Lung (tissue), 11 donors: ENCODE measurements at regions not wholly inside any gene's neighbourhood (a gene's known extent, or its start where the extent isn't known, plus 50 kb on each side); places are given as distances from the start of the nearest gene placed in this dataset.

Experiments used
- ATAC-seq: fragments of 200-7000 bp; cut with Tn5 transposase; one replicate; pipeline ENCODE4 v1.9.1; 2020; ENCODE audit warnings: moderate number of reproducible peaks; ENCODE audit not compliant: insufficient read depth, low FRiP score
- DNase-seq, 3 donors: peaks; one replicate each; pipeline ENCODE4 v3.0.0-alpha.2; 2013 to 2017
- H3K27ac ChIP-seq, 2 donors: one replicate each; pipeline ENCODE4 v1.5.1; 2013; ENCODE audit warnings: mild to moderate bottlenecking in 2 of 2, moderate library complexity in 2 of 2, control low read depth in 1 of 2, inconsistent platforms in 1 of 2, low read depth in 1 of 2, low read length in 1 of 2
- H3K27me3 ChIP-seq, 3 donors: one replicate each; pipeline ENCODE4 v1.5.1; 2013; ENCODE audit warnings: low read length in 2 of 3; ENCODE audit not compliant: control insufficient read depth in 3 of 3, insufficient read depth in 3 of 3
- H3K36me3 ChIP-seq, 4 donors: one replicate each; pipeline ENCODE4 v1.5.1; 2013; ENCODE audit warnings: low read length in 4 of 4, mild to moderate bottlenecking in 1 of 4, moderate library complexity in 1 of 4; ENCODE audit not compliant: control insufficient read depth in 4 of 4, insufficient read depth in 4 of 4
- H3K4me1 ChIP-seq, 5 donors: one replicate each; pipeline ENCODE4 v1.5.1; 2013; ENCODE audit warnings: low read length in 5 of 5, mild to moderate bottlenecking in 2 of 5, moderate library complexity in 1 of 5; ENCODE audit not compliant: control insufficient read depth in 5 of 5, insufficient read depth in 5 of 5
- H3K4me3 ChIP-seq: one replicate; pipeline ENCODE4 v1.5.1; 2013; ENCODE audit warnings: mild to moderate bottlenecking, control low read depth, moderate library complexity
- H3K9ac ChIP-seq, 2 donors: one replicate each; pipeline ENCODE4 v1.5.1; 2013; ENCODE audit warnings: low read length in 2 of 2, control low read depth in 1 of 2; ENCODE audit not compliant: insufficient read depth in 1 of 2
- H3K9me3 ChIP-seq, 4 donors: one replicate each; pipeline ENCODE4 v1.5.1; 2013; ENCODE audit warnings: low read length in 3 of 4, mild to moderate bottlenecking in 1 of 4, moderate library complexity in 1 of 4; ENCODE audit not compliant: control insufficient read depth in 4 of 4, insufficient read depth in 3 of 4
- WGBS, 2 donors: extraction: QIAGEN DNeasy Blood & Tissue Kit; methylation state at CpG; one replicate each; pipeline ENCODE4 v1.1.7; 2013; 5-methylcytosine and 5-hydroxymethylcytosine counted together
- TF ChIP-seq, protein P1 (sequence below): IDR thresholded peaks from 2 replicates; pipeline ENCODE4 v1.5.1; 2012; ENCODE audit warnings: mild to moderate bottlenecking; ENCODE audit errors: control extremely low read depth, extremely low read depth
- donor health status: control.
- donor health status: control.
- donor health status: Bipolar disorder and iron deficiency.
- donor health status: healthy.
- donor health status: DM: yes; HTN: yes; CAD: no.

DNA sequence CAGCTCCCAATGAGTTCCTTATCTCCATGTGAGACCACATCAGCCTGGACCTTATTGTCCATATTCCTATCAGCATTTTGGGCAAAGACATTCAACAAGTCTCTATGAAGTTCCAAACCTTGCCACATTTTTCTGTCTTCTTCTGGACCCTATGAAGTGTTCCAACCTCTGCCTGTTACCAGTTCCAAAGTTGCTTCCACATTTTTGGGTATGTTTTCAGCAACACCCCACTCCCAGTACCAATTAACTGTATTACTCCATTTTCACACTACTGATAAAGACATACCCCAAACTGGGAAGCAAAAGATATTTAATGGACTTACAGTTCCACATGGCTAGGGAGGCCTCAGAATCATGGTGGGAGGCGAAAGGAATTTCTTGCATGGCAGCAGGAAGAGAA is 548.5 kb downstream of the CHSY3 start:
- no peak overlapping the region for H3K27ac ChIP-seq
- no peaks in the 10 kb centered on the region for H3K4me1 ChIP-seq
- no peaks in the 10 kb centered on the region for H3K36me3 ChIP-seq
- no peak overlapping the region for H3K4me3 ChIP-seq
- no peaks in the 10 kb centered on the region for H3K27me3 ChIP-seq
- no peak overlapping the region for H3K9ac ChIP-seq
- no peak for ATAC-seq
- no peak for DNase-seq
- WGBS, 2 donors: 93 to 95% methylated on average over 1 of the region's 1 CpG
- TF ChIP-seq, protein P1, sequence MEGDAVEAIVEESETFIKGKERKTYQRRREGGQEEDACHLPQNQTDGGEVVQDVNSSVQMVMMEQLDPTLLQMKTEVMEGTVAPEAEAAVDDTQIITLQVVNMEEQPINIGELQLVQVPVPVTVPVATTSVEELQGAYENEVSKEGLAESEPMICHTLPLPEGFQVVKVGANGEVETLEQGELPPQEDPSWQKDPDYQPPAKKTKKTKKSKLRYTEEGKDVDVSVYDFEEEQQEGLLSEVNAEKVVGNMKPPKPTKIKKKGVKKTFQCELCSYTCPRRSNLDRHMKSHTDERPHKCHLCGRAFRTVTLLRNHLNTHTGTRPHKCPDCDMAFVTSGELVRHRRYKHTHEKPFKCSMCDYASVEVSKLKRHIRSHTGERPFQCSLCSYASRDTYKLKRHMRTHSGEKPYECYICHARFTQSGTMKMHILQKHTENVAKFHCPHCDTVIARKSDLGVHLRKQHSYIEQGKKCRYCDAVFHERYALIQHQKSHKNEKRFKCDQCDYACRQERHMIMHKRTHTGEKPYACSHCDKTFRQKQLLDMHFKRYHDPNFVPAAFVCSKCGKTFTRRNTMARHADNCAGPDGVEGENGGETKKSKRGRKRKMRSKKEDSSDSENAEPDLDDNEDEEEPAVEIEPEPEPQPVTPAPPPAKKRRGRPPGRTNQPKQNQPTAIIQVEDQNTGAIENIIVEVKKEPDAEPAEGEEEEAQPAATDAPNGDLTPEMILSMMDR: no peak
- peaks cover 0 to 7% (median 4%) of the 10 kb centered on the region in 4 donors for H3K9me3 ChIP-seq

DNA sequence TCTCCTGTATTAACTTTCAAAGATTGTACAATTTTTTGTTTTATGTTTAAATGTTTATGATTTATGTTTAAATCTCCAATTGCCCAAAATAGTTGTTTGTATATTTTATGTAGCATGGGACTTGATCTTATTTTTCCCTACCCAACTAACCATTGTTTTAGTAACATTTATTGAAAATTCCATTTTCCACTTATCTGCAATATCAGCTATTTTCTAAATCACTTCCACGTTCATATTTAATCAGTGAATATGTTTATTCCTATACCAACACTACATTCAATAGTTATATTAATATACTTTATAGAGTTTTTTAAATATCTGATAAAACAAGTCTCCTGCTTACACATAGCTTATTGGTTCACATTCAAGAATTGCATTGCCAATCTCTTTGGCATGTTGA is 532.2 kb downstream of the CHSY3 start:
- Histone ChIP-seq H3K36me3 (no peaks in the 10 kb centered on the region), H3K4me3 (no peak overlapping the region), H3K27ac (no peak overlapping the region), H3K9ac (no peak overlapping the region), H3K4me1 (no peaks in the 10 kb centered on the region), H3K27me3 (no peaks in the 10 kb centered on the region), H3K9me3 (peaks cover 0 to 10% (median 7%) of the 10 kb centered on the region in 4 donors)
- ATAC-seq: no peak
- TF ChIP-seq, protein P1: no peak
- DNase-seq: no peak
- WGBS, 2 donors: 61 to 80% methylated on average over 1 of the region's 1 CpG

DNA sequence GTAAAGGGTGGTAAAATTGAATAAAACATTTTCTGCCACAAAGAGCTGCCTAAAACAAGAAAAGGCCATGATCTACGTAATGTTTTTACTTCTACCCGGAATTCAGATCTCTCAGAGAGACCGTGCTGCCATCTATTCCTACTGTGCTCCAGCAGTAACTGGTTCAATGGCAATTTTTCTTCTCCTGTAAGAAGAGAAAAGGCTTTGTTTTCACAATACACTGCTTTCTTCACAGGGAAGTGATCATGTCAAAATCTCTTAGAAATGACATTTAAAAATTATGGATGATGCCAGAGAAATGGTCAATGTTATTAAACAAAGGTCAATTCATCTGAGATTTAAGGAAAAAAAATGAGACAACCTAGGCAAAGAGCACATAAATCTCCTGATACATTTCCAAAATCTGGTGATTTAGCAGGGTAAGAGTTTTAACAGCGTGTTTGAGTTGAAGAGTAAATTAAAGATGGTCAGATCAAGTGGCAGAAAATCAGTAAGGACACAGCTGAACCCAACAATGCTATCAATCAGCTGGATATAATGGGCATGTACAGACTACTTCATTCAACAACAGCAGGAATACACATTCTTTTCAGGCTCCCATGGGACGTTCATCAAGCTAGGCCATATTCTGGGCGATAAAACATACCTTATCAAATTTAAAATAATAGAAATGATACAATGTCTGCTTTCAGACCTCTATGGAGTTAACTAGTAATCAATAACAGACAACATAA is 523.1 kb downstream of the CHSY3 start:
- H3K9ac ChIP-seq: no peak overlapping the region
- TF ChIP-seq, protein P1: no peak
- H3K27ac ChIP-seq: no peak overlapping the region
- no peaks in the 10 kb centered on the region for H3K27me3 ChIP-seq
- DNase-seq: no peak
- no peak overlapping the region for H3K4me3 ChIP-seq
- no peaks in the 10 kb centered on the region for H3K4me1 ChIP-seq
- 94 to 97% methylated on average over 6 of the region's 6 CpGs for WGBS, 2 donors
- no peaks in the 10 kb centered on the region for H3K36me3 ChIP-seq
- ATAC-seq: no peak
- H3K9me3 ChIP-seq: no peaks in the 10 kb centered on the region

DNA sequence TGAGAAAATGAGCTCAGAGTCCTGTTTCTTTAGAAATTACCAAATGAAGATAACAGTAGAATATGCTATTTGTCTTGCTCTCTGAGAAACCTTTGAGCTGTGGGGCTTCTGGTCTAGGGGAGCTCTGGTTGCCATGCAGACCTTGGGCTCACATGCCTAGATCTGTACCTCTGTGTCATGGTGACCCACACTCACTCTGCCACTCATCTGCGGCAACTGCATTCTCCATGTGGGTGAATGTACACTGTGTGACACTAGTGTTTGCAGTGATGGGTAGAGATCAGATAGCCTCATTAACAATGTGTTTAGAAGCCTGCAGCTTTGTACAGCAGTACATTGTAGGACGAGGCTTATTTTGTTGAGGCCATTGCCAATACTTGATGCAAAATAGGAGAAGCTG is 521.2 kb downstream of the CHSY3 start:
- DNase-seq (no peak), ATAC-seq (no peak)
- Histone ChIP-seq H3K27ac (no peak overlapping the region), H3K9ac (no peak overlapping the region), H3K4me3 (no peak overlapping the region), H3K27me3 (no peaks in the 10 kb centered on the region), H3K9me3 (no peaks in the 10 kb centered on the region), H3K36me3 (no peaks in the 10 kb centered on the region), H3K4me1 (no peaks in the 10 kb centered on the region)
- 88 to 90% methylated on average over 2 of the region's 2 CpGs for WGBS, 2 donors
- TF ChIP-seq, protein P1: no peak
